HCT116 (cell line): ENCODE measurements at regions not wholly inside any gene's neighbourhood (a gene's known extent, or its start where the extent isn't known, plus 50 kb on each side); places are given as distances from the start of the nearest gene placed in this dataset.
"Not testable (repeated sequence)": the region's sequence is repeated elsewhere in the genome, so short reads cannot be mapped to it uniquely, and the experiment has no call there.

ENCODE experiments used
- ATAC-seq: fragments of 200-7000 bp; cut with Tn5 transposase; 2 replicates; pipeline ENCODE4 v1.9.1; 2020; ENCODE audit warnings: mild to moderate bottlenecking, moderate library complexity
- BruUV-seq: library from RNA; stranded (reverse); fragments of 400-500 nt; replicated peaks from 2 replicates; lab custom pipeline; 2021; lab: Mats Ljungman, UMichigan
- CTCF ChIA-PET: fragments of 300-600 bp; sonication (Branson Sonifier 250); formaldehyde crosslinking; loops from one replicate; lab custom pipeline; 2021; ENCODE audit warnings: antibody characterized with exemption; lab: Charles Lee
- POLR2A ChIA-PET: fragments of 300-600, 350-600 bp; sonication (Branson Sonifier 250); formaldehyde crosslinking; loops from one replicate; lab custom pipeline; 2021; ENCODE audit warnings: antibody characterized with exemption; lab: Charles Lee
- RAD21 ChIA-PET, 2 experiments: fragments of 300-600 bp; sonication (Branson Sonifier 250); formaldehyde crosslinking; loops; one replicate each; lab custom pipeline; 2023; ENCODE audit warnings: low total read pairs in 2 of 2; ENCODE audit not compliant: uncharacterized antibody in 2 of 2, unreplicated experiment in 2 of 2, low non-redundant PET in 1 of 2; lab: Charles Lee
- DNase-seq: peaks from one replicate; pipeline ENCODE4 v3.0.0-alpha.2; 2010; ENCODE audit warnings: low read depth, low spot score
- H2AFZ ChIP-seq: fragments of 200-600 bp; shearing (Covaris generic), sonication (generic); 2 replicates; pipeline ENCODE4 v1.6.1; 2017; ENCODE audit warnings: low read depth, mixed run types, mixed read lengths, antibody characterized with exemption, low read length; ENCODE audit not compliant: poor library complexity, severe bottlenecking
- H3K27ac ChIP-seq: 2 replicates; pipeline ENCODE4 v1.5.1; 2012; ENCODE audit warnings: low read depth, low read length
- H3K27me3 ChIP-seq: fragments of 200-600 bp; sonication (generic); 2 replicates; pipeline ENCODE4 v1.6.1; 2016; ENCODE audit warnings: mixed run types, low read length, mixed read lengths; ENCODE audit not compliant: insufficient read depth
- H3K36me3 ChIP-seq, 2 experiments: fragments of 200-500 bp in 1 of 2; fragments of 200-600 bp in 1 of 2; sonication (Bioruptor generic) in 1 of 2; sonication (generic) in 1 of 2; 2 replicates each; pipeline versions ENCODE4 v1.5.1 to v1.6.1; 2014 to 2016; ENCODE audit warnings: low read length in 2 of 2, inconsistent platforms in 1 of 2, mixed read lengths in 1 of 2, mixed run types in 1 of 2; ENCODE audit not compliant: insufficient read depth in 2 of 2, control insufficient read depth in 1 of 2
- H3K4me1 ChIP-seq, 2 experiments: fragments of 200-600 bp in 1 of 2; sonication (generic) in 1 of 2; 2 replicates each; pipeline versions ENCODE4 v1.5.1 to v1.6.1; 2012 to 2017; ENCODE audit warnings: low read length in 2 of 2, inconsistent platforms in 1 of 2, mild to moderate bottlenecking in 1 of 2, mixed read lengths in 1 of 2, mixed run types in 1 of 2, moderate library complexity in 1 of 2; ENCODE audit not compliant: insufficient read depth in 2 of 2, control insufficient read depth in 1 of 2
- H3K4me2 ChIP-seq: fragments of 200-600 bp; sonication (generic); 2 replicates; pipeline ENCODE4 v1.6.1; 2017; ENCODE audit warnings: mixed run types, low read length, mixed read lengths
- H3K4me3 ChIP-seq, 2 experiments: fragments of 200-600 bp in 1 of 2; sonication (generic) in 1 of 2; replicated peaks in 1 of 2; 2 replicates each; pipeline ENCODE4 v1.5.1; 2011 to 2016; ENCODE audit warnings: low read length in 2 of 2, control low read depth in 1 of 2, low read depth in 1 of 2, mild to moderate bottlenecking in 1 of 2, mixed read lengths in 1 of 2, mixed run types in 1 of 2
- H3K79me2 ChIP-seq: fragments of 200-600 bp; sonication (generic); 2 replicates; pipeline ENCODE4 v1.6.1; 2017; ENCODE audit warnings: mild to moderate bottlenecking, mixed run types, low read length, moderate library complexity, mixed read lengths; ENCODE audit not compliant: insufficient read depth
- H3K9ac ChIP-seq: fragments of 200-600 bp; sonication (generic); 2 replicates; pipeline ENCODE4 v1.6.1; 2016; ENCODE audit warnings: low read length, mixed read lengths
- H3K9me2 ChIP-seq: fragments of 200-600 bp; sonication (generic), shearing (Covaris generic); 2 replicates; pipeline ENCODE4 v1.6.1; 2017; ENCODE audit warnings: mixed run types, mild to moderate bottlenecking, moderate library complexity; ENCODE audit not compliant: insufficient read depth
- H3K9me3 ChIP-seq, 2 experiments: fragments of 200-500 bp in 1 of 2; fragments of 200-600 bp in 1 of 2; sonication (Bioruptor generic) in 1 of 2; sonication (generic) in 1 of 2; 2 replicates each; pipeline ENCODE4 v1.6.1; 2014 to 2017; ENCODE audit warnings: low read length in 2 of 2, mixed read lengths in 2 of 2, inconsistent platforms in 1 of 2, low read depth in 1 of 2, mild to moderate bottlenecking in 1 of 2, mixed run types in 1 of 2, moderate library complexity in 1 of 2; ENCODE audit not compliant: control insufficient read depth in 1 of 2, insufficient read depth in 1 of 2
- H4K20me1 ChIP-seq: fragments of 200-600 bp; sonication (generic), shearing (Covaris generic); 2 replicates; pipeline ENCODE4 v1.6.1; 2017; ENCODE audit warnings: mixed run types, mild to moderate bottlenecking, moderate library complexity; ENCODE audit not compliant: insufficient read depth
- ATF3 ChIP-seq: IDR thresholded peaks from 2 replicates; pipeline ENCODE4 v1.6.1; 2012
- CEBPB ChIP-seq: IDR thresholded peaks from 2 replicates; pipeline ENCODE4 v1.6.1; 2012; ENCODE audit warnings: low read depth
- EZH2phosphoT487 ChIP-seq: fragments of 200-600 bp; IDR thresholded peaks from 2 replicates; pipeline ENCODE4 v1.6.1; 2018; ENCODE audit warnings: antibody characterized with exemption, borderline replicate concordance
- FOSL1 ChIP-seq: IDR thresholded peaks from 2 replicates; pipeline ENCODE4 v1.6.1; 2012; ENCODE audit warnings: low read depth
- POLR2A ChIP-seq: IDR thresholded peaks from 2 replicates; pipeline ENCODE4 v1.7.0; 2011; ENCODE audit warnings: borderline replicate concordance; ENCODE audit not compliant: insufficient read depth, insufficient read length; ENCODE audit errors: extremely low read depth
- POLR2AphosphoS5 ChIP-seq: IDR thresholded peaks from 2 replicates; pipeline ENCODE4 v1.6.1; 2011; ENCODE audit warnings: mild to moderate bottlenecking, low read depth, low read length, moderate library complexity
- SP1 ChIP-seq: IDR thresholded peaks from 2 replicates; pipeline ENCODE4 v1.6.1; 2012; ENCODE audit warnings: low read depth
- SRF ChIP-seq: IDR thresholded peaks from 2 replicates; pipeline ENCODE4 v1.6.1; 2012; ENCODE audit warnings: low read depth
- intact Hi-C: fragments of 100-400 bp; cut with micrococcal nuclease; formaldehyde crosslinking; loops from 2 replicates; pipeline ENCODE4 v1.10.0; 2022

GRCh38 chr7:25050223-25050622, 70.2 kb upstream of the OSBPL3 start:
- ATAC-seq (no peak), DNase-seq (no peak)
- H3K4me1 ChIP-seq, result no peaks in the 10 kb centered on the region
- H3K27me3 ChIP-seq, result no peaks in the 10 kb centered on the region
- H4K20me1 ChIP-seq, result no peaks in the 10 kb centered on the region
- H3K9me2 ChIP-seq, result no peaks in the 10 kb centered on the region
- intact Hi-C loops, result no loop called here
- no peak overlapping the region for H3K4me2 ChIP-seq
- CTCF ChIA-PET, result no interaction called here
- H3K9me3 ChIP-seq, result no peaks in the 10 kb centered on the region
- no peak overlapping the region for H3K27ac ChIP-seq
- BruUV-seq, result no TSS peak
- RAD21 ChIA-PET, result no interaction called here
- H3K9ac ChIP-seq, result no peak overlapping the region
- H3K79me2 ChIP-seq, result no peaks in the 10 kb centered on the region
- POLR2A ChIA-PET, result no interaction called here
- TF ChIP-seq EZH2phosphoT487, result no peak
- no peak for TF ChIP-seq ATF3
- TF ChIP-seq POLR2A, result no peak
- no peak for TF ChIP-seq SP1
- TF ChIP-seq CEBPB, result no peak
- no peak for TF ChIP-seq POLR2AphosphoS5
- TF ChIP-seq FOSL1, result no peak
- TF ChIP-seq SRF, result no peak
- no peak overlapping the region for H2AFZ ChIP-seq
- H3K4me3 ChIP-seq, result no peak overlapping the region
- no peaks in the 10 kb centered on the region for H3K36me3 ChIP-seq

GRCh38 chr7:25048444-25048834, 68.5 kb upstream of the OSBPL3 start:
- CTCF ChIA-PET, result no interaction called here
- Histone ChIP-seq H2AFZ (no peak overlapping the region), H3K4me3 (no peak overlapping the region), H3K4me1 (no peaks in the 10 kb centered on the region)
- ATAC-seq, result no peak
- no peak for TF ChIP-seq EZH2phosphoT487
- TF ChIP-seq, all 23 proteins: peak for 0
- POLR2A ChIA-PET, result no interaction called here
- Histone ChIP-seq H3K9me2 (no peaks in the 10 kb centered on the region), H3K36me3 (no peaks in the 10 kb centered on the region), H3K27me3 (no peaks in the 10 kb centered on the region), H3K4me2 (no peak overlapping the region), H3K9me3 (no peaks in the 10 kb centered on the region), H3K9ac (no peak overlapping the region), H4K20me1 (no peaks in the 10 kb centered on the region), H3K79me2 (no peaks in the 10 kb centered on the region), H3K27ac (no peak overlapping the region)
- no peak for DNase-seq
- intact Hi-C loops, result no loop called here
- RAD21 ChIA-PET, result interaction anchor here in 1 of 2 experiments (0.7 kb wide), 1 partner anchor 222 kb away, joined by 3 read pairs; no protein-coding TSS in a partner anchor
- no TSS peak for BruUV-seq

DNA sequence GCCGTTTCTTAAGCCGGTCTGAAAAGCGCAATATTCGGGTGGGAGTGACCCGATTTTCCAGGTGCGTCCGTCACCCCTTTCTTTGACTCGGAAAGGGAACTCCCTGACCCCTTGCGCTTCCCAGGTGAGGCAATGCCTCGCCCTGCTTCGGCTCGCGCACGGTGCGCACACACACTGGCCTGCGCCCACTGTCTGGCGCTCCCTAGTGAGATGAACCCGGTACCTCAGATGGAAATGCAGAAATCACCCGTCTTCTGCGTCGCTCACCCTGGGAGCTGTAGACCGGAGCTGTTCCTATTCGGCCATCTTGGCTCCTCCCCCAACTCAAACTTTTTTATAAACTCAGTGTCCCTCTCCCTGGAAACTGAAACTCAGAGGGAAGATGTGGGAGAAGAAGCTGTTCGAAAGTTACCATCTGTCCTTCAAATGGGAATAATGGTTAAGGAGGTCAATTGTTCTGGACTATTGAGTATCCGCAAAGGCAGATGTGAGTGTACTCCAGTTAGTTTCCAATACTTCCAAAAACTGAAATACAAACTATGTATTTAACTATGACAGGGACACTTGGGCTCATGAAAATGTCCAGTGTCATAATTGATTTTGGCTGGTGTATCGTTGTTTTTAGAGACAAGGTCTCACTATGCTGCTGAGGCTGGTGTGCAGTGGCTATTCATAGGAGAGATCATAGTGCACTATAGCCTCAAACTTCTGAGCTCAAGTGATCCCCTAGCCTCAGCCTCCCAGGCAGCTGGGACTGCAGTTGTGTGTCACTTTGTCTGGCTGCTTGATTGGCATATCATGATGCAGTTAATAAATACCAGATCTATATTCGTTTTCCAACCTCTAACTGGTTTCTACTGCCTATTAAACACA, 67.8 kb upstream of the OSBPL3 start:
- H3K9ac ChIP-seq, DNase-seq, H3K4me2 ChIP-seq, RAD21 ChIA-PET, intact Hi-C loops, H3K4me3 ChIP-seq, H3K4me1 ChIP-seq, H3K9me2 ChIP-seq, H3K36me3 ChIP-seq, H2AFZ ChIP-seq, H4K20me1 ChIP-seq, H3K79me2 ChIP-seq, H3K27ac ChIP-seq, BruUV-seq, ATAC-seq, H3K27me3 ChIP-seq, POLR2A ChIA-PET, CTCF ChIA-PET, H3K9me3 ChIP-seq: not testable (repeated sequence)
